ENCODE measurements at regions not wholly inside any gene's neighbourhood (a gene's known extent, or its start where the extent isn't known, plus 50 kb on each side); places are given as distances from the start of the nearest gene placed in this dataset.

DNA sequence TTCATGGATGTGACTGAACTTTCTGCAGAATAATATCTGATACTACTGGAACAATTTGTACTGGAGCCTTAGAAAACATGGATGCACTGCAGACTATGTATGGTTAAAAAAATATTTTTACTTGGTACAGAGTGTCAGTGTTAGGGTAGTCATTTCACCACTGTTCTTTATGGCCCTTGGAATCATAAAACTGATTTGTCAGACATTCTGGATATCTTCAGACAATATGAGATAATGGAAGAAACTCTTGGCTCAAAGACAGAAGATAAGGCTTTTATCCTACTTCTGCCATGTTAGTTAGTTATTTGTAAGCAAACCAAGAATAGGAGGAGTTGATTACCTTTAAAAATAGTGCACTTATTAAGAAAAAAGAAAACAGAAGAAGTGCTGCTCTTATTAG, 209.4 kb downstream of the LRIG3 start:
- DNase-seq (ENCODE audit: low read depth): no peak

GRCh38 chr12:58711974-58712373, 208.3 kb downstream of the LRIG3 start:
- no peak for DNase-seq (ENCODE audit: low read depth)
- no peak overlapping the region for H3K4me3 ChIP-seq (ENCODE audit: low read depth, low read length)
- no peak for TF ChIP-seq CTCF (IDR thresholded peaks at IDR 0.05; ENCODE audit: control insufficient read depth, extremely low read depth, insufficient read depth)

More for the DNA sequence above, 209.4 kb downstream of the LRIG3 start:
- H3K4me3 ChIP-seq (ENCODE audit: low read depth, low read length): no peak overlapping the region
- TF ChIP-seq CTCF (IDR thresholded peaks at IDR 0.05; ENCODE audit: control insufficient read depth, extremely low read depth, insufficient read depth): no peak

GRCh38 chr12:58712976-58713375, 207.3 kb downstream of the LRIG3 start:
- DNase-seq (ENCODE audit: low read depth): no peak
- no peak for TF ChIP-seq CTCF (IDR thresholded peaks at IDR 0.05; ENCODE audit: control insufficient read depth, extremely low read depth, insufficient read depth)
- no peak overlapping the region for H3K4me3 ChIP-seq (ENCODE audit: low read depth, low read length)

- no peak overlapping the region for H3K4me3 ChIP-seq (ENCODE audit: low read depth, low read length)
- no peak for DNase-seq (ENCODE audit: low read depth)
- no peak for TF ChIP-seq CTCF (IDR thresholded peaks at IDR 0.05; ENCODE audit: control insufficient read depth, extremely low read depth, insufficient read depth)
Observed at GRCh38 chr12:58719161-58719560, 201.1 kb downstream of the LRIG3 start.

DNA sequence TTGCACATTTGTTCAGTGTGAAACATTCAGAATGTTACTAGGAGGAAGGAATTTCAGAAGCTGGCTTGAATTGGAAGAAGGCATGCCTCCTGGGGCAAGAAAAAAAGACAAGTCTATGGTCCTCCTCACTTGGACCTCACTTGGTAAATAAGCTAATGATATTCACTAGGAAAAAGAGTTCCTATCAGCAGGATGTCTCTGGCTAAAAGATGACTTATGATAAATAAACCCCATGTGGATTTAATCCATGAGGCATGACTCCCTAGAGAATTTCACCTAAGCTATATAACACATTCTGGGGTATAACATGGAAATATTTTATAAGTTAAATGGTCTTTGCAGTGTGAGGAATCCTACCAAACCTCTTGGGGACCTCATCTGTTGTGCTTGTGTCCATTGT, 199.9 kb downstream of the LRIG3 start:
- no peak for DNase-seq (ENCODE audit: low read depth)
- no peak overlapping the region for H3K4me3 ChIP-seq (ENCODE audit: low read depth, low read length)
- no peak for TF ChIP-seq CTCF (IDR thresholded peaks at IDR 0.05; ENCODE audit: control insufficient read depth, extremely low read depth, insufficient read depth)

DNA sequence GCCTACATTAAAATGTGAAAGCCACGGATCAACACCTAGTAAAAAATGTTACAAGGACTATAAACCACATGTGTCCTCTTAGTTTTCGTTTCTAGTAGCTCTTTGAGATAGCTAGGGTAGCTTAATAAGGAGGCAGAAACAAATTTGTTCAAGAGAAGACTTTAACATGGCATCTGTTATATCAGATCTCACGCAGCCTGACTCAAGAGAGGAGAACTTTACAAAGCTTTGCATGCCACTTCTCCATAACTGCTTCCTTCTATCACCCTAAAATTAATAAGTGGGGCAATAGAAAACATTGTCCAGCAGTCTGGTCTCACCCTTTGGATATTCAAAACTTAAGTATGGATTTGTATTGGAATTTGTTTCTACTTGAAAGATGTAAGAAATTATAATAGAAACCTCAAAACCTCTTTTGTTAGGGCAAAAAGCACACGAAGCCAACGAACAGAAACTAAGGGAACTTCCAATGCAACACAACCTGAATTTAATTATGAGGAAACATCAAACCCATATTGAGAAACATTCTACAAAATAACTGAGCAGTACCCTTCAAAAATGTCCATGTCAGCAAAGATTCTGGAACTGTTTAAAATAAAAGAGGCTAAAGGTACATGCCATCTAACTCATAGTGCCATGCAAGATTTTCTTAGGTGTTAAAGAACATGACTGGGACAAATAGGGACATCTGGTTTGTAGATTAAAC, 194.8 kb downstream of the LRIG3 start:
- TF ChIP-seq CTCF (IDR thresholded peaks at IDR 0.05; ENCODE audit: control insufficient read depth, extremely low read depth, insufficient read depth): no peak
- no peak overlapping the region for H3K4me3 ChIP-seq (ENCODE audit: low read depth, low read length)

DNA sequence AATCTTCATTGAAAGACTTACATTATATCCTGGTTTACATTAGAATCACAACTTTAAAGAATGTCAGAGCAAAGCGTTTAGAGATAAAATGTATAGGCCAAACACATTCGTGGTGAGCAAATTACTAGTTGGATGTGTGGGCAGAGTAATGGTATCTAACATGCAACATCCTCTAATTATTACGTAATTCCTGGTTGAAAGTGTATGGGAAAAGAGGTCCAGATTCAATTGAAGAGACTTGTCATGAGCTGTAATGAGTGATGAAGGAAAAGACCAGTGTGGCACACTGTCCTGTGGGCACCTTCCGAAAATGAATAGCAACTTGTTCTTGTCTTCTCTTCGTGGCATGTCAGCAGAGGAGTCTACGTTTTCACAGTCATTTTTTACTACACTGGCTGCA, 192.8 kb downstream of the LRIG3 start:
- DNase-seq (ENCODE audit: low read depth): no peak

More for the DNA sequence above, 194.8 kb downstream of the LRIG3 start:
- no peak for DNase-seq (ENCODE audit: low read depth)

More for the DNA sequence above, 192.8 kb downstream of the LRIG3 start:
- no peak for TF ChIP-seq CTCF (IDR thresholded peaks at IDR 0.05; ENCODE audit: control insufficient read depth, extremely low read depth, insufficient read depth)
- no peak overlapping the region for H3K4me3 ChIP-seq (ENCODE audit: low read depth, low read length)
